Astrocyte (in vitro differentiated cells and primary cell): ENCODE measurements at regions not wholly inside any gene's neighbourhood (a gene's known extent, or its start where the extent isn't known, plus 50 kb on each side); places are given as distances from the start of the nearest gene placed in this dataset.

Experiments used
- DNase-seq: peaks from one replicate; pipeline ENCODE4 v3.0.0-alpha.2; 2010; ENCODE audit warnings: low read depth
- FAIRE-seq: peaks from 2 replicates; lab custom pipeline; 2011; peaks lifted over from hg19 to GRCh38; lab: Jason Lieb, UNC
- H2AFZ ChIP-seq: 2 replicates; pipeline ENCODE4 v1.6.0; 2012; ENCODE audit warnings: low read depth, low read length, inconsistent platforms
- H3K27ac ChIP-seq: 2 replicates; pipeline ENCODE4 v1.5.1; 2011; ENCODE audit warnings: low read depth, low read length, inconsistent platforms
- H3K27me3 ChIP-seq: 2 replicates; pipeline ENCODE4 v1.6.0; 2011; ENCODE audit warnings: low read length, inconsistent platforms; ENCODE audit not compliant: insufficient read depth
- H3K36me3 ChIP-seq: 2 replicates; pipeline ENCODE4 v1.5.1; 2011; ENCODE audit warnings: low read length, inconsistent platforms; ENCODE audit not compliant: insufficient read depth
- H3K4me1 ChIP-seq: 2 replicates; pipeline ENCODE4 v1.5.1; 2011; ENCODE audit warnings: low read length, inconsistent platforms; ENCODE audit not compliant: insufficient read depth
- H3K4me2 ChIP-seq: 2 replicates; pipeline ENCODE4 v1.6.0; 2012; ENCODE audit warnings: low read length, inconsistent platforms
- H3K4me3 ChIP-seq: 2 replicates; pipeline ENCODE4 v1.5.1; 2011; ENCODE audit warnings: low read depth, mild to moderate bottlenecking, low read length, inconsistent platforms; ENCODE audit not compliant: insufficient read depth
- H3K79me2 ChIP-seq: 2 replicates; pipeline ENCODE4 v1.6.0; 2012; ENCODE audit warnings: mild to moderate bottlenecking, low read length, inconsistent platforms; ENCODE audit not compliant: insufficient read depth
- H3K9ac ChIP-seq: 2 replicates; pipeline ENCODE4 v1.6.0; 2012; ENCODE audit warnings: mild to moderate bottlenecking, low read length, inconsistent platforms
- H3K9me3 ChIP-seq: 2 replicates; pipeline ENCODE4 v1.5.1; 2012; ENCODE audit warnings: low read depth, mild to moderate bottlenecking, low read length, inconsistent platforms; ENCODE audit not compliant: insufficient read depth
- H4K20me1 ChIP-seq: 2 replicates; pipeline ENCODE4 v1.6.0; 2012; ENCODE audit warnings: low read length, inconsistent platforms; ENCODE audit not compliant: insufficient read depth
- H3K27ac Mint-ChIP-seq: one replicate; pipeline ENCODE4 v1.8.0; 2021; ENCODE audit warnings: mild to moderate bottlenecking, mixed read lengths; ENCODE audit not compliant: unreplicated experiment
- H3K27me3 Mint-ChIP-seq: one replicate; pipeline ENCODE4 v1.8.0; 2021; ENCODE audit warnings: low read depth, mixed read lengths; ENCODE audit not compliant: unreplicated experiment
- H3K36me3 Mint-ChIP-seq: one replicate; pipeline ENCODE4 v1.8.0; 2021; ENCODE audit warnings: low read depth, mixed read lengths; ENCODE audit not compliant: unreplicated experiment
- H3K4me1 Mint-ChIP-seq: one replicate; pipeline ENCODE4 v1.8.0; 2021; ENCODE audit warnings: low read depth, mixed read lengths; ENCODE audit not compliant: unreplicated experiment
- H3K4me3 Mint-ChIP-seq: one replicate; pipeline ENCODE4 v1.8.0; 2021; ENCODE audit warnings: mild to moderate bottlenecking, moderate library complexity, mixed read lengths; ENCODE audit not compliant: unreplicated experiment
- H3K9me3 Mint-ChIP-seq: one replicate; pipeline ENCODE4 v1.8.0; 2021; ENCODE audit warnings: mild to moderate bottlenecking, mixed read lengths; ENCODE audit not compliant: unreplicated experiment
- CTCF ChIP-seq: IDR thresholded peaks from 2 replicates; pipeline ENCODE4 v1.5.1; 2011; ENCODE audit warnings: low read depth, mild to moderate bottlenecking, inconsistent platforms, low read length, moderate library complexity; ENCODE audit not compliant: insufficient read depth
- EZH2 ChIP-seq: IDR thresholded peaks from 2 replicates; pipeline ENCODE4 v1.6.1; 2012; ENCODE audit warnings: mild to moderate bottlenecking, low read length, inconsistent platforms; ENCODE audit not compliant: insufficient read depth

GRCh38 chr16:62883509-62883908 lies 847.3 kb upstream of the CDH8 start:
- no peak for FAIRE-seq
- no peak overlapping the region for H3K27ac Mint-ChIP-seq

GRCh38 chr16:62882552-62883221 lies 846.4 kb upstream of the CDH8 start:
- H3K9ac ChIP-seq, result no peak overlapping the region
- no peak overlapping the region for H3K4me3 Mint-ChIP-seq
- DNase-seq, result no peak
- no peaks in the 10 kb centered on the region for H3K79me2 ChIP-seq
- H4K20me1 ChIP-seq, result no peaks in the 10 kb centered on the region
- H3K9me3 Mint-ChIP-seq, result no peaks in the 10 kb centered on the region
- no peak for FAIRE-seq
- no peak overlapping the region for H3K4me3 ChIP-seq
- no peaks in the 10 kb centered on the region for H3K36me3 ChIP-seq
- no peak overlapping the region for H3K27ac ChIP-seq
- no peaks in the 10 kb centered on the region for H3K27me3 Mint-ChIP-seq
- H3K27ac Mint-ChIP-seq, result no peak overlapping the region
- H2AFZ ChIP-seq, result no peak overlapping the region
- no peaks in the 10 kb centered on the region for H3K36me3 Mint-ChIP-seq
- H3K4me1 ChIP-seq, result no peaks in the 10 kb centered on the region
- H3K27me3 ChIP-seq, result no peaks in the 10 kb centered on the region
- TF ChIP-seq EZH2, result no peak
- TF ChIP-seq CTCF, result no peak
- H3K4me1 Mint-ChIP-seq, result no peaks in the 10 kb centered on the region
- H3K9me3 ChIP-seq, result no peaks in the 10 kb centered on the region
- H3K4me2 ChIP-seq, result no peak overlapping the region

More at GRCh38 chr16:62883509-62883908, 847.3 kb upstream of the CDH8 start:
- no peaks in the 10 kb centered on the region for H3K4me1 Mint-ChIP-seq
- H3K27me3 Mint-ChIP-seq, result no peaks in the 10 kb centered on the region
- no peak overlapping the region for H3K4me2 ChIP-seq
- no peaks in the 10 kb centered on the region for H3K36me3 ChIP-seq
- no peak for DNase-seq
- no peak overlapping the region for H2AFZ ChIP-seq
- H3K4me3 ChIP-seq, result no peak overlapping the region
- H3K27me3 ChIP-seq, result no peaks in the 10 kb centered on the region
- no peaks in the 10 kb centered on the region for H3K79me2 ChIP-seq
- no peaks in the 10 kb centered on the region for H3K9me3 ChIP-seq
- H3K4me1 ChIP-seq, result no peaks in the 10 kb centered on the region
- H3K9me3 Mint-ChIP-seq, result no peaks in the 10 kb centered on the region
- no peak for TF ChIP-seq EZH2
- TF ChIP-seq CTCF, result no peak
- H3K36me3 Mint-ChIP-seq, result no peaks in the 10 kb centered on the region
- H3K9ac ChIP-seq, result no peak overlapping the region
- no peak overlapping the region for H3K4me3 Mint-ChIP-seq
- no peak overlapping the region for H3K27ac ChIP-seq
- no peaks in the 10 kb centered on the region for H4K20me1 ChIP-seq

GRCh38 chr16:62876133-62876532 lies 839.9 kb upstream of the CDH8 start:
- TF ChIP-seq EZH2, result no peak
- TF ChIP-seq CTCF, result no peak
- no peak overlapping the region for H2AFZ ChIP-seq
- no peak overlapping the region for H3K9ac ChIP-seq
- no peak overlapping the region for H3K27ac ChIP-seq
- H3K79me2 ChIP-seq, result no peaks in the 10 kb centered on the region
- Mint-ChIP-seq H3K36me3 (no peaks in the 10 kb centered on the region), H3K27ac (no peak overlapping the region), H3K9me3 (no peaks in the 10 kb centered on the region), H3K27me3 (no peaks in the 10 kb centered on the region), H3K4me3 (no peak overlapping the region), H3K4me1 (no peaks in the 10 kb centered on the region)
- no peak for FAIRE-seq
- no peak for DNase-seq
- no peaks in the 10 kb centered on the region for H3K4me1 ChIP-seq
- no peaks in the 10 kb centered on the region for H3K27me3 ChIP-seq
- H4K20me1 ChIP-seq, result no peaks in the 10 kb centered on the region
- H3K4me2 ChIP-seq, result no peak overlapping the region
- no peaks in the 10 kb centered on the region for H3K36me3 ChIP-seq
- H3K9me3 ChIP-seq, result no peaks in the 10 kb centered on the region
- no peak overlapping the region for H3K4me3 ChIP-seq
